NCI-H1105 (cell line): ENCODE measurements at regions not wholly inside any gene's neighbourhood (a gene's known extent, or its start where the extent isn't known, plus 50 kb on each side); places are given as distances from the start of the nearest gene placed in this dataset.

ENCODE experiments used
- DNase-seq: peaks from one replicate; lab custom pipeline; 2025; lab: John Stamatoyannopoulos, UW

DNA sequence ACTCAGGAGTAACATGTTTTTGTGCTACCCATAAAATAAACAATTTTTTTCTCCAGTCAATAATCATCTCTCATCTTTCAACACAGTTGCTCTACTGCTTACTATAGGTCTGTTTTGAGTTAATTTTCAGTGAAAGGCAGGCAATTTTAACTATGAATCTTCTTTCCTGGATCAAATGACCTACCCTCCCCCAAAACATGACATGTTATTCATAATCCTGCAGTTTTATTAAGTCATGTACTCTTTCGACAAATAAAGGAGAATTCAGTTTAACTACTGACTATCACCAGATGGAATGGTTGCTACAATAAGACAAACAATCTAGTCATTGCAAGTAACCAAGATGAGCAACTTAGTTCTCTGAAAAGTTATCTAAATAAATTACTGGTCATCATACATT, 106.0 kb upstream of the FAR2 start:
- DNase-seq: no peak

- DNase-seq: no peak
Measured at GRCh38 chr12:29044799-29045198, 104.3 kb upstream of the FAR2 start.

GRCh38 chr12:29048787-29049186, 100.3 kb upstream of the FAR2 start:
- DNase-seq: no peak

DNA sequence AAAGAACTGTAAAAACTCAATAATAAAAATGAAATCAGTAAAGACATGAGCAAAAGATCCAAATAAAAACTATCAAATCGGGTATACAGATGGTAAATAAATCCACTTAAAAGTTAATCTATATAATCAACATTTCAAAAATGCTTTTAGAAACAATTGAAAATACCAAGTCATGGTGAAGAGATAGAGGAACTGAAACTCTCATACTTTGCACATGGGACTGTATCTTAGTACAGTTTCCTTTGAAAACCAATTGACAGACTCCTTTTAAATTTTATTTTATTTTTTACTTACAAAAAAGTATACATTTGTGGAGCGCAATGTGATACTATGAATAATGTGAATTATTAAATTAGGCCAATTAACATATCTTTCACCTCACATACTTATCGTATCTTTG, 98.6 kb upstream of the FAR2 start:
- no peak for DNase-seq

GRCh38 chr12:29051221-29051620, 97.9 kb upstream of the FAR2 start:
- no peak for DNase-seq

GRCh38 chr12:29053567-29053966, 95.5 kb upstream of the FAR2 start:
- no peak for DNase-seq

GRCh38 chr12:29054858-29055663, 94.0 kb upstream of the FAR2 start:
- DNase-seq: no peak

DNA sequence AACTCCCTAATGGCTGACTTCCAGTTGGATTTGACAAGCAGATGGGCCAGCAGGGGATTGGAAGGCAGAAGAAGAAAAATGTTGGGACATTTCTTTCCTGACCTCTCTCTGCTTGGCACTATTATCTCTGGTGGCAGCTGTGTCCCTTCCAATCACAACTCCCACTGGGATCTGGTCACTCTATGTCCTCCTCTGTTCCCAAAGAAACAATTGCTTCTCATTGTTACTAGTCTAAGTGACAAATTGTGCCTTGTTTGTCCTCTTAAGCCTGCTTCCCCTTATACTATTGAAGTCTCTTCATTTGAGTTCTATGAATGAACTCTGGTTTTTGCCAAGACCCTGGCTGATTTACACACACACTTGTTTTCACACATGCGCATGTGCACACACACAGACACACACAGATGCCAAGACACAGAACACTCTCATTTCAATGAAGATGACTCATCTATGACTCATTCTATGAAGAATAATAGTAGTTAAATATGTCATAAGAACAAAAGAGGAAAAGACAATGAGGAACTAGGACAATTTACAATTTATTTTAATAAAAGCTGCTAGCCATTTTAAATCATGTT, 83.0 kb upstream of the FAR2 start:
- no peak for DNase-seq

GRCh38 chr12:29067430-29067829, 81.6 kb upstream of the FAR2 start:
- DNase-seq: no peak

DNA sequence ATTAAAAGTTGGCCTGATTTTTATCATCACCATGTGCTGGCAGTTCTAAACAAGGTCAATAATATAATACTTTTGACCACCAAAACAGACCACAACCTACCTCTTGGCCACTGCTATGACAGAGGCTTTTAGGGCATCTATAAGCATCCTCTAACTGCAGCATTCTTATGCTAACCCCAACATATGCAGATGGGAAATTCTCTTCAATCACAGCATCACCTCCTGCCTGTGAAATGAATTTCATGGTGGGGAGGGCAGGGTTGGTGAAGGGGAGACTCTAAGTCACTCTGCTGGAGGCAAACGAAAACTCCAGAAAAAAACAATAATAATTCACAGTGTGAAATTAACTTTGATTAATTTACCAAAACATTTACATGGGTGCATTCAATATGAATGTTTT, 78.8 kb upstream of the FAR2 start:
- no peak for DNase-seq

GRCh38 chr12:29071099-29071498, 78.0 kb upstream of the FAR2 start:
- no peak for DNase-seq

- no peak for DNase-seq
Measured at GRCh38 chr12:29072631-29073030, 76.4 kb upstream of the FAR2 start.

DNA sequence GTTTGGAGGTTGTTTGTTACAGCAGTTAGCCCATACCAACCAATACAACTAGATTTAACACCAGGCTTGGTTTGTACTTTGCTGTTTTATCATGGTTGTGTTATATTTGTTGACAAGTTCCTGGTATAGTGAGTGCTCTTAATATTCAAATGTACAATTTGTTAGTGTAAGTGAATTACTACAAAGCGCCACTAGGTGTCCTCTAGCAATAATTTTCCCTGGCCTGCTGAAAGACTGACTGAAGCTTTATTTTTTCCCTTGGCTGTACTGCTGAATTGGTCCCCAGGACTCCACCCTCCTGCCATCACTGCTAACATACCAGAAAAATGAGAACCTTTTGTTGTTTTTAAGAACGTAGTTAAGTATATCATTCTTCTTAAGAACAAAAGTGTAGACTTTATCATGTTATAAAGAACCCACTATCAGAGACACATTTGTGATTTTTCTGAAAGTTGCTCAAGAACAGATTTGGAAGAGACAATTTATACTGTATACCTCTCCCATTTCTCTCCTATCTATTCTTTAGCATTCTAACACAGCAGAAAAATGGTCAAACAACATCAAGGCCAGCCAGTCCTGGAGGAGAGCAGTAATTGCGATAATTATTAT, 75.3 kb upstream of the FAR2 start:
- DNase-seq: peak; percentile 32

- no peak for DNase-seq
Measured at GRCh38 chr12:29081101-29081500, 68.0 kb upstream of the FAR2 start.

DNA sequence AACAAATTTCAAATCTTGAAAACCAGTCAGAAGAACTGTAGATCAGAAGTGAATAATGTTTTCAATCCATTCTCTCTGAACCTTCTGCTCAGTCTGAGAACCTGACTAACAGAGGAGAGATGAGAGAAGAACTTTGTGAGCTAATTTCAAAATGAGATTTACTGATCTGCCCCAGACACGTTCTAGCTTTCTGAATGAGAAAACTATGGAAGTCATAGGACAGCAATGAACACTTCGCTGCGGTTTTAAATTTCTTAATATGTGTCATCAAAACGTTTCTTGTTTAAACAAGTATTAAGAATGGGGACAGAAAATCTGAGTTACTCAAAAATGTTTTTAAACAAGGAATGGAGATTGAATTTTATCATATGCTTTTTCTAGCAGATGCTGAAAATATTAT, 66.6 kb upstream of the FAR2 start:
- no peak for DNase-seq

DNA sequence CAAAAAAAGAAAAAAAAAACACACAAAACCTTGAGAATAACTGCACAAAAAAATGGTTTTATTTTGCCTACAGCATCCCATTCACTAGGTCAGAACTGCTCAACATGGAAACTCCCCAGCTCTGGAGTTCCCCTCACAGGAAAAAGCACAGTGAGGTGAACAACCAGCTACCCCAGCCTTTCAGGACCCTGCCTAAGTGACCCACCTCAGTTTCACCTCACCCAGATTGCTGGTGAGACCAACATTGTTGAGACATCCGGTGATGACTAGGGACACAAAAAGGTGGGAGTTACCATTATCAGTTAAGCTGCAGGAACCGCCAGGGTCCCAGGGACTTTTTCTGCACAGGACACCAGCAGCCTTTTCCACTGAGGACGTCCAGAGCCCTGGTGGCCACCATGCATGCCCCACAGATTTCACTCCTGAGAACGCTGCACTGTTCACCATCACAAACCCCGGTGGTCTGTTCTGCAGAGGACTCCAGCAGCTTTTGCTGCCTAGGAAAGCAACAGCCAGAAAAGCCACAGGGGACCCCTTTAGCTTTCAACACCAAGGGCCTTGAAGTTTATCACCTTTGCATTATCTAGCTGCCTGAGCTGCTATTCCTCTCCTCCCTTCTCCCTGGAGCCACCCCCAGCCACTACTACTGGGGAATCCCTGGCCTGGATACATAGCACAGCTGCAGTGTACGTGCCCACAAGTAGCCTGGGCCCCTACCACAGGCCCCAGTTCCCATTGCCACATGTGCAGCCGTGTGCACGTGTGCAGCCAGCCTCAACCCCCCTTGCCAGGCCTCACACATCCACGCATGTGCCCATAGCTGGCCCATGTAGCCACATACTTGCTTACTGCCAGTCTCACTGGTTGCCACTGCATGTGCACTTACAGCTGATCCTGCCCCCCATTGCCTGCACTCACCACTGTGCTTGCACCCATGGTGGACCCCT, 62.5 kb upstream of the FAR2 start:
- DNase-seq: no peak

GRCh38 chr12:29088611-29089219, 60.4 kb upstream of the FAR2 start:
- DNase-seq: peak; percentile 4
